NCI-H82 (cell line): ENCODE measurements at regions not wholly inside any gene's neighbourhood (a gene's known extent, or its start where the extent isn't known, plus 50 kb on each side); places are given as distances from the start of the nearest gene placed in this dataset.
"Not testable (repeated sequence)": the region's sequence is repeated elsewhere in the genome, so short reads cannot be mapped to it uniquely, and the experiment has no call there.

Experiments
- DNase-seq: peaks from one replicate; lab custom pipeline; 2025; lab: John Stamatoyannopoulos, UW

GRCh38 chr20:29687438-29687837 is 1570.0 kb upstream of the DEFB115 start:
- no peak for DNase-seq

- DNase-seq, result peak; percentile 90
Observed at GRCh38 chr20:29689411-29690225, 1567.8 kb upstream of the DEFB115 start.

DNA sequence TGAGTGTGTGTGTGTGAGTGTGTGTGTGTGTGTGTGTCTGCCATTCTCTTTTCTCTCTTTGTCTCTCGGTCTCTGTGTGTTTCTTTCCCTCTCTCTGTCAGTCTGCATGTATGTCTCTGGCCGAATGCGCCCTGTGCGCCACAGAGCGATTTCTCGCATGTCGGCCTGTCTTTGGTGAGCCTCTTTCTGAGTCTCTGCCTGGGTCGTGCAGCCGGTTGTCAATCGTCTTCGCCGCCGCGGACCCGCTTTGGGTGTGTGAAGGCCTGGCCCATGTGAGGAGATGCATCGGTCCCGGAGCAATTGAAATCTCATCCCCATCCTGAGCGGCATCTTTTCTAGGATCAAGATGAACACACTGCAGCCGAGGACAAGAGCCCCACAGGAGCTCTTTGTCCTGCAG is 1567.2 kb upstream of the DEFB115 start:
- no peak for DNase-seq

- peak; percentile 19 for DNase-seq
Observed at GRCh38 chr20:29740601-29740950, 1516.9 kb upstream of the DEFB115 start.

DNA sequence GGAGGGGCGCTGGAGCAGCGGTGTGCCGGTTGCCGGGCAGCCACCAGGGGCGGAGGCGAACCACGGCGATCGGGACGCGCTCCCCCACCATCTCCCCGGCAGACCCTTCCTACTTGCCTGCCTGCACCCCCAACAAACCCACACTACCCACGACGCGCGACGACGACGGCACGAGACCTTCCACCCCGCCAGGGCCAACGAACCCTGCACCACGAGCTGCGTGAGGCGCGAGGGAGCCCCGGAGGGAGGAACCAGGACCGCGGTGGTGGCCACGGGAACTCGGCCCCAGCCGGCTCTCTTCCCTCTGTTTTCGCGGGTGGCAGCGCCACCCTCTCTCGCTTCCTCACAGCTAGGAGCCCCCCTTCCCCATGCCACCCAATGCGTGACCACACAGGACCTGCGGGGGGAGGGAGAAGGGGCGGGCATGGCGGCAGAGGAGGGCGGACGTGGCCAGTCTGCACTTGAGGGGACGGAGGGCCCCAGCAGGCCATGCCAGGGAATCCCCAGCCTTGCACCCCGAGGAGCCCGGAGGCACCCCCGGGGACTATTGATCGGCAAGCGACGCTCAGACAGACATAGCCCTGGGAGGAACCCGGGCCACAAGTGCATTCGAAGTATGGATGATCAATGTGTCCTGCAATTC is 1516.4 kb upstream of the DEFB115 start:
- DNase-seq, result no peak

GRCh38 chr20:29741594-29741893 is 1515.9 kb upstream of the DEFB115 start:
- DNase-seq, result no peak

DNA sequence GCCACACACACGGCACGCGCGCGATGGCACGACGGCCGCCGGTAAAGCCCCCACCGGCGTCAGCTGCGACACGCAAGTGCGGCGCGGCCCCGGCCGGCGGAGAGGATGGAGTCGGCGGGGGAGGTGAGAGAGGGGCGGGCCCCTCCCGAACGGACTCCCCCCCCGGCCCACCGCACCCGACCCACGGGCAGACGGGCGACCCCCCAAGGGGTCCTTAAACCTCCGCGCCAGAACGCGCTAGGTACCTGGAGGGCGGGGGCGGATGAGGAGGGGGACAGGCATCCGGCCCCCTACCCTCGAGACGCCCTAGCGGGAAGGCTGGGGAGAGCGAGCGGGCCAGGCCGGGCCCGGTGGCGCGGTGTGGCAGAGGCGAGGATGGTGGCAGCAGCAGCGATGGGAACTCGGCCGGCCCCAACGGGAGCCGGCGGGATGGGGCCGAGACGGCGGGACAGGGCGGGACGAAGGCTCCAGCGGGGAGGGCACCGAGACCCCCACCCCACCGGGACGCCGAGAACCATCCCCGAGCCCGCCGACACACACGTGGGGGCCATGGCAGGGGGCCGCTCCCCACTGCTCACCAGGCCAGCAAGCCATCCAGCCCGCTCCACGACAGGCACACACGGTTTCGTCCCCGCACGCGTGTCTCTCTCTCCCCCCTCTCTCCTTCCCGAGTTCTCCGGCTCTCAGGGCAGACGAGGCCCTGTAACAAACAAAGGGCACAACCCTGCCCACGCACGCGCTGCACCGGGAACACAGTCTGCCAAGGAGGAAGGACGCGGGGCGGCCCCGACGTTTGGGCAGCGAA is 1515.4 kb upstream of the DEFB115 start:
- no peak for DNase-seq

DNA sequence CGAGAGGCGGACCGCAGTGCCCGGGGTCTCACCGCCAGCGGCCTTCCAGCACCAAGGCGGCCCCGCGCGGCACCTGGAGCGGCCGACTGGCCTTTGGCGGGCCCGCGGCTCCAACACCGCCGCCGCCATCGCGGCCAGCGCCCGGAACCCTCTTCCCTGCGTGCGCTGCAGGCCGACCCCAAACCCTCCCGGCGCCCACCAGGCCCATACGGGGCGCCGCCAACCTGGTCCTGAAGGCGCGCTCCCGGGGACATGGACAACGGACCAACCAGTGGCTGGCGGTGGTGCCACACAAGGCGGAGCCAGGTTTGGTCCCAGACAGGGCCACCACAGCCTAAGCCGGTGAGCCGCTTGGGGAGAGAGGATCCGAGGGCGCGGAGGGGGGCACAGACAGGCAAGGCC is 1514.8 kb upstream of the DEFB115 start:
- no peak for DNase-seq

DNA sequence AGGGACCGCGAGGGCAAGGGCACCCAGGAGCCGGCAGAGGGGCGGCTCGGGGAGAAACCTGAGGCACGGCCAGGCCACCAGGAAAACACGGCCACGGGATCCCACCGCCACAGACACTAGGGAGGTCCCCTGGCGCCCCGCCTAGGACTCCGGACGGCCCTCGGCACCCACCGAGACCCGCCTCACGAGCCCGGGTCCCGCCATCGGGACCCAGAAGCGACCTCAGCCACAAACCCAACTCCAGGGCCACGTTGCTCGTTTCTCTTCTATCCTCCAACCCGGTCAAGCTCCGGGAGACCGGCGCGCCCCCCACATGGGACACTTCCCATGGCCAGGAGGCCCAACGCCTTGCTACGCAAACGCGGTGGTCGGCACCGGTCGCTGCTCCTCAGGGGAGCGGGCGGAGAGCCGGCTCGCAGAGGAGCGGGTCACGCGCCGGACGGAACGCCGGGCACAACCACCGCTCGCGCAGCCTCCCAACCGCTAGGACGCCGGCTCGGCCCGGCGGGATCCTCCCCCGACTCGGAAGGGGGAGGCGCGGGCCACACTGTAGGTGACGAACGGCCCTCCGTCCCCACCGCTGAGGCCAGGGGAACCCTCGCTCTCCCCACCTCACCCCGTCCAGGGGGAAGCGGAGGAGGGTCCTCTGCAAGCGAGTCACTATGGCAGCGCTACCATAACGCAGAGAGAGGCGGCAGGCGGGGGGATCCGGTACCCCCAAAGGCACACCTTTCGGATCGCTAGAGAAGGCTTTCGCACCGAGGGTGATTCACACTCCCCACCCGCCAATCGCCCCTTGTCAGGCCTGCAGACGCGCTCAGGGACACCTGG is 1514.1 kb upstream of the DEFB115 start:
- DNase-seq, result no peak

DNA sequence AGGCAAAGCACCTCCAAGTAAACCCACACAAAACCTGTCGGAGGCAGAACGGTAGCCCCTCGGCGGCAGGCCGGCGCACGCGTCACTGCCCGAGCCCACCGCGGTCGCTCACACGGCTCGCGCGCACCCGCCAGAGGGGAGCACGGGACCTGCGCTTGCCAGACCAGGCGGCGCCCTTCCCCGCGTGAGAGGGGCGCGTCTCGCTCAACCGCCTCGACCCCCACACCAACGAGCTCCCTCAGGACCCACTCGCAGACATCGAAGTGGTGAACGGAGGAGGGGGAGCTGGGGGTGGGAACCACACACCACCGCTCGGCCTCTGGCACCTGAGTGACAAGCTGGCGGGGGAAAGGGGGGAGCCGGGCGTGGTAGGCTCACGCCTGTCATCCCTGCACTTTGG is 1513.4 kb upstream of the DEFB115 start:
- DNase-seq, result no peak

GRCh38 chr20:29745534-29746245 is 1511.8 kb upstream of the DEFB115 start:
- not testable (repeated sequence) for DNase-seq

GRCh38 chr20:29750268-29750899 is 1507.1 kb upstream of the DEFB115 start:
- DNase-seq, result no peak

DNA sequence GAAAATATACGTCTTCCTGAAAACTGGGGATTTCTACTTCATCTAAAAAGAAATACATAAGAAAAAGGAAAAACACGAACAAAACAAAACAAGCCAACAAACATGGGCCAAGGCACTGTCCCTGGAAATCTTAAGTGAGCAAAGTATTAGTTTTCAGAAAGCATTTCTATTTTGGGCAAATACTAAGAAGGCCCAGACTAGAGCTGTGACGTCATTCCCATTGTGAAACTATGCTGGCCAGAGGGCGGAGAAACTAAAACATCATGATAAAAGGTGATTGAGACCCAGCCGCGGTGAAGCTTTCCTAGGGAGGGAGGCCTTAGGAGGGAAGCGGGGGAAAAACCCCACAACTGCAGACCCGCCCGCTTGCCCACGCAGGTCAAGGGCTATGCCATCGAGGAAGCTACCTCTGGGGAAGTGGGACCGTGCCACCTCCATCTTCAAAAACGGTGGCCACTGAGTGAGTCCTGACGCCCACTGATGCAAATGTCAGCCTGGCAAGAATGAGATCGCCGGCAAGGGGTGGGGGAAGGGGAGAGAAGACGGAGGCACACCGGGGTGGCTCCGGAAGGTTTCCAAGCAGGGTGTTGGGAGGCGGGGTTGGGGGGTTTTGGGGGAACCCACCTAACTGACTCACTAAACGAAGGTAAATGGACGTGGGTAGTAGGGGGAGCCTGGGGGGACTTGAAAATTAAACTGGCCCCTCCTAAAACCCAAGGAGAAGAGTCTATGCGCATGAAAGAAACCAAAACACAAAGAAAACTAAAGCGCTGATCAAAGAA is 1504.6 kb upstream of the DEFB115 start:
- not testable (repeated sequence) for DNase-seq

DNA sequence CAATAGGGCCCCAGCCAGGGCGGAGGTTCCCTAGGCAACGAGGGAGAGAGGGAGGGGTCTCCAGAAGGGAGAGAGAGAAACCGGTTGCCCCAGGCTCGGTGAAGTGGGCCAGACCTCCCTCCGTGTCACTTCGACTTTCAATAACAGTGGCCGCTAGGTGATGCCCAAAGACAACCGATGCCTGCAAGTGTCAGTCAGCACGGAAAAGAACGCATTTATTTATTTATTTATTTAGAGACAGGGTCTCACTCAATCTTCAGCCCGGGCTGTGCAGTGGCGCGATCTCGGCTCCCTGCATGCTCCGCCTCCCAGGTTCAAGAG is 1504.1 kb upstream of the DEFB115 start:
- DNase-seq, result peak; percentile 73

DNA sequence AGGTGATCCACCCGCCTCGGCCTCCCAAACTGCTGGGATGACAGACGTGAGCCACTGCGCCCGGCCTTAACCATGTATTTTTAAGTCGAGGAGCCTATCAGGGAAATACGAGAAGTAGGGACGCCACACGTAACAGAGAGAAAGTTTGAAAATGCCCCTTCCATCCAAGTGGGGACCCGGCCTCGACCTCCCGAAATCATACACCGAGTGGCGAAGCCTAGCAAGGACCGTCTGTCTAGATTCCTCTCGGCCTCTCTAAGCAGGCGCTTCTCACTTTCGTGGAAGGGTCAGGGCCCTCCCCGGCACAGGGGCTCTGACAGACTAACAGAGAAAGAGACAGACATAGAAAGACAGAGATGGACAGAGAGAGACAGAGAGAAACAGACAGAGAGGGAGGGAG is 1503.6 kb upstream of the DEFB115 start:
- DNase-seq, result not testable (repeated sequence)

DNA sequence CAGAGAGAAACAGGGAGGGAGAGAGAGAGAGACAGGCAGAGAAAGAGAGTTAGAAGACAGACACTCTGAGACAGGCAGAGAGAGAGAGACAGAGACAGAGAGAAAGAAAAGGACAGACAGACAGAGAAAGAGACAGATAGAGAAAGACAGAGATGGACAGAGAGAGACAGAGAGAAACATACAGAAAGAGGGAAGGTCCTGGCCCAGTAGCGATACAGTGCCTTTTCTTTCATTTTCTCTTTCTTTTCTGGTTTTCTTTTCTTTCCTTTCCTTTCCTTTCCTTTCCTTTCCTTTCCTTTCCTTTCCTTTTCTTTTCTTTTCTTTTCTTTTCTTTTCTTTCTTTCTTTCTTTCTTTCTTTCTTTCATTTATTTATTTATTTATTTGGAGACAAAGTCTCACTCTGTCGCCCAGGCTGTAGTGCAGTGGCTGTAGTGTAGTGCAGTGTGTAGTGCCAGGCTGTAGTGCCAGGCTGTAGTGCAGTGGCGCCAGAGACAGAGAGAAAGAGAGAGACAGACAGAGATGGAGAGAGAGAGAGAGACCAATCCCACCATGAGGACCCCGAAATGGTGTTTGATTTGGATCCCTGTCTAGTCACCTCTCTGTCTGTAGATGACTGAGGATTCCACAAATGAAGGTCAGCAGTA is 1501.5 kb upstream of the DEFB115 start:
- DNase-seq, result not testable (repeated sequence)

DNA sequence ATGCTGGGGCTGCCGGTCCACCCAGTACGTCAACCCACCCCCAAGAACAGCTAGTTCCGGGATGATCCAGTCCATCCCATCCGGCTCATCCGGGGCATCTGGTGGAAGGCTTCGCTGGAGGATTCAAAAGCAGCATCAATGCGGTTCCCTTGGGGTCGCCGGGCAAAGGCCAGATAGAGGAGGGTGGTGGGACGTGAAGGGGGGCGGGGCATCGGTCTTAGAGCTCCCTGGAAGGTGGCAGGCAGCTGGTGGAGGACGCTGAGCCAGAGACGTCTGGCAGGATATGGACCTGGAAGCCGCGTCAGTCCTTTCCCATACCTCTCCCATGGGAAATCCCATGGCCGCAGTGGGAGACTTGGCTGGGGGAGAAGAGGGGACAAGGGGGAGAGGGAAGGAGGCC is 1500.8 kb upstream of the DEFB115 start:
- DNase-seq, result peak; percentile 25

- not testable (repeated sequence) for DNase-seq
Observed at GRCh38 chr20:29761621-29762385, 1495.7 kb upstream of the DEFB115 start.

- DNase-seq, result no peak
Observed at GRCh38 chr20:29762620-29763019, 1494.8 kb upstream of the DEFB115 start.
